Endothelial cell of umbilical vein (primary cell): ENCODE measurements at regions not wholly inside any gene's neighbourhood (a gene's known extent, or its start where the extent isn't known, plus 50 kb on each side); places are given as distances from the start of the nearest gene placed in this dataset.

Experiments used
- BruUV-seq: library from RNA; stranded (reverse); fragments of 400-500 nt; replicated peaks from 2 replicates; lab custom pipeline; 2021; lab: Mats Ljungman, UMichigan
- CTCF ChIA-PET: fragments of 300-600, 350-600 bp; sonication (Branson Sonifier 250); formaldehyde crosslinking; loops from one replicate; lab custom pipeline; 2021; ENCODE audit warnings: antibody characterized with exemption, inconsistent platforms; lab: Charles Lee
- POLR2A ChIA-PET: fragments of 300-600, 350-600 bp; sonication (Branson Sonifier 250); formaldehyde crosslinking; loops from one replicate; lab custom pipeline; 2021; ENCODE audit warnings: antibody characterized with exemption, inconsistent platforms; lab: Charles Lee
- DNase-seq: peaks from one replicate; pipeline ENCODE4 v3.0.0-alpha.2; 2011; ENCODE audit warnings: low read depth, low spot score
- FAIRE-seq: peaks from 2 replicates; lab custom pipeline; 2011; peaks lifted over from hg19 to GRCh38; lab: Jason Lieb, UNC
- H2AFZ ChIP-seq: 2 replicates; pipeline ENCODE4 v1.6.0; 2012; ENCODE audit warnings: low read depth, low read length, control low read depth, inconsistent platforms
- H3K27ac ChIP-seq: 2 replicates; pipeline ENCODE4 v1.5.1; 2011; ENCODE audit warnings: low read depth, mild to moderate bottlenecking, control low read depth, low read length, moderate library complexity; ENCODE audit not compliant: insufficient read depth
- H3K27me3 ChIP-seq, 2 experiments: 2 replicates each; pipeline versions ENCODE4 v1.6.0 to v1.6.1; 2011; ENCODE audit warnings: low read length in 2 of 2, mixed read lengths in 1 of 2; ENCODE audit not compliant: control insufficient read depth in 2 of 2, insufficient read depth in 2 of 2
- H3K36me3 ChIP-seq, 2 experiments: 2 replicates in 1 of 2; 3 replicates in 1 of 2; pipeline ENCODE4 v1.5.1; 2011; ENCODE audit warnings: low read length in 2 of 2, mild to moderate bottlenecking in 1 of 2, moderate library complexity in 1 of 2; ENCODE audit not compliant: control insufficient read depth in 2 of 2, insufficient read depth in 2 of 2; ENCODE audit errors: extremely low read depth in 1 of 2
- H3K4me1 ChIP-seq: 3 replicates; pipeline ENCODE4 v1.5.1; 2011; ENCODE audit warnings: mild to moderate bottlenecking, low read length; ENCODE audit not compliant: control insufficient read depth, insufficient read depth; ENCODE audit errors: extremely low read depth
- H3K4me2 ChIP-seq: 2 replicates; pipeline ENCODE4 v1.6.1; 2011; ENCODE audit warnings: low read length, control low read depth, mixed read lengths; ENCODE audit not compliant: insufficient read depth
- H3K4me3 ChIP-seq, 3 experiments: fragments of 200-600 bp in 1 of 3; sonication (generic), shearing (Covaris generic) in 1 of 3; replicated peaks in 1 of 3; 2 replicates each; pipeline ENCODE4 v1.5.1; 2011 to 2016; ENCODE audit warnings: control low read depth in 3 of 3, low read length in 3 of 3, mild to moderate bottlenecking in 2 of 3, inconsistent platforms in 1 of 3, low read depth in 1 of 3, moderate library complexity in 1 of 3; ENCODE audit not compliant: insufficient read depth in 1 of 3
- H3K79me2 ChIP-seq: 2 replicates; pipeline ENCODE4 v1.6.0; 2012; ENCODE audit warnings: low read length, inconsistent platforms; ENCODE audit not compliant: control insufficient read depth, insufficient read depth
- H3K9ac ChIP-seq: replicated peaks from 2 replicates; pipeline ENCODE3; 2011; ENCODE audit warnings: low read length, control low read depth; ENCODE audit not compliant: insufficient read depth; ENCODE audit errors: extremely low read depth
- H3K9me1 ChIP-seq: replicated peaks from 3 replicates; pipeline ENCODE4 v1.6.0; 2011; ENCODE audit warnings: mild to moderate bottlenecking, low read length; ENCODE audit not compliant: control insufficient read depth, insufficient read depth; ENCODE audit errors: extremely low read depth
- H3K9me3 ChIP-seq: replicated peaks from 2 replicates; pipeline ENCODE4 v1.5.1; 2012; ENCODE audit warnings: low read length, inconsistent platforms; ENCODE audit not compliant: control insufficient read depth, insufficient read depth
- H4K20me1 ChIP-seq: replicated peaks from 2 replicates; pipeline ENCODE3; 2011; ENCODE audit warnings: mild to moderate bottlenecking, low read length; ENCODE audit not compliant: control insufficient read depth, insufficient read depth; ENCODE audit errors: extremely low read depth
- EZH2 ChIP-seq: IDR thresholded peaks from 2 replicates; pipeline ENCODE4 v1.6.1; 2012; ENCODE audit warnings: borderline replicate concordance, low read depth, mild to moderate bottlenecking, moderate library complexity, low read length, inconsistent platforms; ENCODE audit not compliant: severe bottlenecking
- FOS ChIP-seq: IDR thresholded peaks from 2 replicates; pipeline ENCODE4 v1.6.1; 2011; ENCODE audit warnings: mild to moderate bottlenecking, low read length, moderate library complexity, borderline replicate concordance; ENCODE audit not compliant: insufficient read depth
- GATA2 ChIP-seq: IDR thresholded peaks from 2 replicates; pipeline ENCODE4 v1.7.0; 2011; ENCODE audit warnings: low read depth, mild to moderate bottlenecking, moderate library complexity, mixed read lengths, low read length; ENCODE audit not compliant: insufficient read length, insufficient read depth
- JUN ChIP-seq: IDR thresholded peaks from 2 replicates; pipeline ENCODE4 v1.6.1; 2011; ENCODE audit warnings: borderline replicate concordance, low read depth; ENCODE audit not compliant: insufficient read length, insufficient read depth
- MYC ChIP-seq: IDR thresholded peaks from one replicate; pipeline ENCODE4 v1.6.1; 2011; ENCODE audit warnings: mild to moderate bottlenecking, low read depth, low read length
- POLR2A ChIP-seq: IDR thresholded peaks from 2 replicates; pipeline ENCODE4 v1.6.1; 2012; ENCODE audit warnings: low read depth, mild to moderate bottlenecking, control low read depth, low read length
- POLR2AphosphoS5 ChIP-seq: IDR thresholded peaks from 2 replicates; pipeline ENCODE4 v1.6.1; 2012; ENCODE audit warnings: low read depth, mild to moderate bottlenecking, control low read depth, low read length, moderate library complexity; ENCODE audit not compliant: insufficient read depth
- dilution Hi-C: fragments of 300-500 bp; cut with MboI; formaldehyde crosslinking; loops from one replicate; pipeline ENCODE4 v1.15.0; 2019; ENCODE audit warnings: low sequenced_read_pairs; ENCODE audit not compliant: extremely low pct_ligation_motif_present
- intact Hi-C: fragments of 100-400 bp; cut with micrococcal nuclease; formaldehyde crosslinking; loops from one replicate; pipeline ENCODE4 v1.10.0; 2022
- TF ChIP-seq, protein P1 (sequence below), 2 donors: IDR thresholded peaks; 1 replicate in 1 of 2; 2 replicates in 1 of 2; pipeline ENCODE4 v1.5.1; 2011; ENCODE audit warnings: low read length in 2 of 2, mild to moderate bottlenecking in 2 of 2, moderate library complexity in 2 of 2, control low read depth in 1 of 2, inconsistent platforms in 1 of 2, low read depth in 1 of 2; ENCODE audit not compliant: insufficient read depth in 1 of 2; ENCODE audit errors: extremely low read depth in 1 of 2
- TF ChIP-seq, protein P2 (sequence below): IDR thresholded peaks from 2 replicates; pipeline ENCODE4 v1.6.1; 2011; ENCODE audit not compliant: insufficient read depth, insufficient read length

DNA sequence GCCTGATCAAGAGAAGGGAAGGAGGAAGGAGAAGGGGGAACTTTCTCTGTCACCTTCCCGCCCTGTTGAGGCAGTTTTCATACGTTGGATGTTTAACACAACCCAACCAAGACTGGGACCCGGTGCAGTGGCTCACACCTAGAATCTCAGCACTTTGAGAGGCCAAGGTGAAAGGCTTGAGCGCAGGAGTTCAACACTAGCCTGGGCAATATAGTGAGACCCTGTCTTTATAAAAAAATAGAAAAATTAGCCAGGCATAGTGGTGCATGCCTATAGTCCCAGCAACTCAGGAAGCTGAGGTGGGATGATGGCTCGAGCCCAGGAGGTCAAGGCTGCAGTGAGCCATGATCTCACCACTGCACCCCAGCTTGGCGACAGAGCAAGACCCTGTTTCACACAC, 59.4 kb upstream of the PEG3 start:
- Histone ChIP-seq H3K4me1 (no peaks in the 10 kb centered on the region), H3K9ac (no peak overlapping the region), H3K79me2 (no peaks in the 10 kb centered on the region), H2AFZ (no peak overlapping the region), H3K4me2 (no peak overlapping the region), H3K4me3 (no peak overlapping the region), H3K9me3 (peaks cover 4% of the 10 kb centered on the region), H3K36me3 (no peaks in the 10 kb centered on the region), H3K27ac (no peak overlapping the region), H3K9me1 (no peaks in the 10 kb centered on the region), H4K20me1 (no peaks in the 10 kb centered on the region), H3K27me3 (no peaks in the 10 kb centered on the region)
- FAIRE-seq = no peak
- DNase-seq = no peak
- no peak for TF ChIP-seq POLR2AphosphoS5
- no peak for TF ChIP-seq FOS
- no peak for TF ChIP-seq GATA2
- TF ChIP-seq, protein P1, sequence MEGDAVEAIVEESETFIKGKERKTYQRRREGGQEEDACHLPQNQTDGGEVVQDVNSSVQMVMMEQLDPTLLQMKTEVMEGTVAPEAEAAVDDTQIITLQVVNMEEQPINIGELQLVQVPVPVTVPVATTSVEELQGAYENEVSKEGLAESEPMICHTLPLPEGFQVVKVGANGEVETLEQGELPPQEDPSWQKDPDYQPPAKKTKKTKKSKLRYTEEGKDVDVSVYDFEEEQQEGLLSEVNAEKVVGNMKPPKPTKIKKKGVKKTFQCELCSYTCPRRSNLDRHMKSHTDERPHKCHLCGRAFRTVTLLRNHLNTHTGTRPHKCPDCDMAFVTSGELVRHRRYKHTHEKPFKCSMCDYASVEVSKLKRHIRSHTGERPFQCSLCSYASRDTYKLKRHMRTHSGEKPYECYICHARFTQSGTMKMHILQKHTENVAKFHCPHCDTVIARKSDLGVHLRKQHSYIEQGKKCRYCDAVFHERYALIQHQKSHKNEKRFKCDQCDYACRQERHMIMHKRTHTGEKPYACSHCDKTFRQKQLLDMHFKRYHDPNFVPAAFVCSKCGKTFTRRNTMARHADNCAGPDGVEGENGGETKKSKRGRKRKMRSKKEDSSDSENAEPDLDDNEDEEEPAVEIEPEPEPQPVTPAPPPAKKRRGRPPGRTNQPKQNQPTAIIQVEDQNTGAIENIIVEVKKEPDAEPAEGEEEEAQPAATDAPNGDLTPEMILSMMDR (IDR thresholded peaks at IDR 0.05; ENCODE audit: extremely low read depth in 1 of 2, insufficient read depth in 1 of 2, low read depth in 1 of 2, low read length in 2 of 2) = no peak
- TF ChIP-seq MYC = no peak
- TF ChIP-seq JUN = no peak
- TF ChIP-seq, protein P2, sequence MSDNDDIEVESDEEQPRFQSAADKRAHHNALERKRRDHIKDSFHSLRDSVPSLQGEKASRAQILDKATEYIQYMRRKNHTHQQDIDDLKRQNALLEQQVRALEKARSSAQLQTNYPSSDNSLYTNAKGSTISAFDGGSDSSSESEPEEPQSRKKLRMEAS = no peak
- TF ChIP-seq POLR2A = no peak
- no peak for TF ChIP-seq EZH2
- ChIA-PET CTCF (no interaction called here), POLR2A (no interaction called here)
- dilution Hi-C loops = no loop called here
- no TSS peak for BruUV-seq
- intact Hi-C loops = no loop called here
